ENCODE measurements at regions not wholly inside any gene's neighbourhood (a gene's known extent, or its start where the extent isn't known, plus 50 kb on each side); places are given as distances from the start of the nearest gene placed in this dataset.

DNA sequence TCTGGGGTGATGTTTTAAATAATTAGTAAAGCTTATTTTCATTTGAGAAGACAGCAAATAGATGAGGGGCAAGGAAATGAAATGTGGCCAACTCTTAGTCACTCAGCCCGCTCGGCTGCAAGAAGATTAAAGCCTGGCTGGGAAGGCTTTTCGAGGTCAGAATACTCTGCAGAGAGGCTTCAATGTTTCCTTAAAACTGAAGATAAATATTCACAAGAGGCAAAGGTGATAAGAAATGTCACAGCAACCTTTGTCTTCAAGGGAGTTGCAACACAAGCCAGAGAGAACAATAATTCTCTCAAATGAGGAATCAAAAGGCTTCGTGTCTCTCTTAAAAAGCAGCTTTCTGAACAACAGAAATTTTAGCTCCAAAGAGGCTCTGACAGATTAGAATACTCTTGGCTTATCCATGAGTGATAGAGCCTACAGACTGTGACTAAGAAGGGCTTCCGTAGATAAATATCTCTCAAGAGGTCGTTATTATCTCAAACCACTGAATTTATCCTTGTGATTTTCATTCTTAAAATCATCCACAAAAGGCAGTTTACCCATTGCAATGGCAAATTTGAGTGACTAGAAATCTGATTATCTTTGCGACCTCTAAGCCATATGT, 92.5 kb downstream of the KLF6 start:
- TF ChIP-seq, protein P1, sequence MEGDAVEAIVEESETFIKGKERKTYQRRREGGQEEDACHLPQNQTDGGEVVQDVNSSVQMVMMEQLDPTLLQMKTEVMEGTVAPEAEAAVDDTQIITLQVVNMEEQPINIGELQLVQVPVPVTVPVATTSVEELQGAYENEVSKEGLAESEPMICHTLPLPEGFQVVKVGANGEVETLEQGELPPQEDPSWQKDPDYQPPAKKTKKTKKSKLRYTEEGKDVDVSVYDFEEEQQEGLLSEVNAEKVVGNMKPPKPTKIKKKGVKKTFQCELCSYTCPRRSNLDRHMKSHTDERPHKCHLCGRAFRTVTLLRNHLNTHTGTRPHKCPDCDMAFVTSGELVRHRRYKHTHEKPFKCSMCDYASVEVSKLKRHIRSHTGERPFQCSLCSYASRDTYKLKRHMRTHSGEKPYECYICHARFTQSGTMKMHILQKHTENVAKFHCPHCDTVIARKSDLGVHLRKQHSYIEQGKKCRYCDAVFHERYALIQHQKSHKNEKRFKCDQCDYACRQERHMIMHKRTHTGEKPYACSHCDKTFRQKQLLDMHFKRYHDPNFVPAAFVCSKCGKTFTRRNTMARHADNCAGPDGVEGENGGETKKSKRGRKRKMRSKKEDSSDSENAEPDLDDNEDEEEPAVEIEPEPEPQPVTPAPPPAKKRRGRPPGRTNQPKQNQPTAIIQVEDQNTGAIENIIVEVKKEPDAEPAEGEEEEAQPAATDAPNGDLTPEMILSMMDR (IDR thresholded peaks at IDR 0.05; ENCODE audit: insufficient read depth, low read length, poor library complexity, severe bottlenecking), result no peak
- no peaks in the 10 kb centered on the region for H3K36me3 ChIP-seq (ENCODE audit: control insufficient read depth, insufficient read depth, low read length)
- H3K4me3 ChIP-seq (ENCODE audit: low read depth, low read length), result no peak overlapping the region
- no peak for DNase-seq (ENCODE audit: low read depth)
- no peaks in the 10 kb centered on the region for H3K27me3 ChIP-seq (ENCODE audit: control insufficient read depth, insufficient read depth, low read length)

DNA sequence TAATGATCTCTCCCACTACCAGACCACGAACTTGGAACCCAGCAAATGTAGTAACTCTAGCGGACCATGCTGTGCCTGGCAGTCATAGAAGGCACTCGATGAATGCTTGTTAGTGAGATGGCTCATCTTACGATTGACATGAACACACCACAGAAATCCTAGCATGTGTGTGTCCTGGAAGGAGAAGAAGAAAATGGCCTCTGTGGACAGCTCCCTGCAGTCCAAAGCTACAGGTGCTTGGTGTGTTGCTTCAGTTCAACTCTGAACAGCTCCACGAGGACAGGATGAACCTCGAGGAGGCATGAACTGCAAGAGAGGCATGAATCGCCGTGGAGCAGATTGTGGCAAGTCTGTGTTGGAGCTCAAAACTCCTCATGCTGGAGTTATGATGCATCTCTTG, 93.5 kb downstream of the KLF6 start:
- Histone ChIP-seq H3K36me3 (ENCODE audit: control insufficient read depth, insufficient read depth, low read length) (no peaks in the 10 kb centered on the region), H3K27me3 (ENCODE audit: control insufficient read depth, insufficient read depth, low read length) (no peaks in the 10 kb centered on the region), H3K4me3 (ENCODE audit: low read depth, low read length) (no peak overlapping the region)
- no peak for DNase-seq (ENCODE audit: low read depth)
- TF ChIP-seq, protein P1 (IDR thresholded peaks at IDR 0.05; ENCODE audit: insufficient read depth, low read length, poor library complexity, severe bottlenecking), result no peak

DNA sequence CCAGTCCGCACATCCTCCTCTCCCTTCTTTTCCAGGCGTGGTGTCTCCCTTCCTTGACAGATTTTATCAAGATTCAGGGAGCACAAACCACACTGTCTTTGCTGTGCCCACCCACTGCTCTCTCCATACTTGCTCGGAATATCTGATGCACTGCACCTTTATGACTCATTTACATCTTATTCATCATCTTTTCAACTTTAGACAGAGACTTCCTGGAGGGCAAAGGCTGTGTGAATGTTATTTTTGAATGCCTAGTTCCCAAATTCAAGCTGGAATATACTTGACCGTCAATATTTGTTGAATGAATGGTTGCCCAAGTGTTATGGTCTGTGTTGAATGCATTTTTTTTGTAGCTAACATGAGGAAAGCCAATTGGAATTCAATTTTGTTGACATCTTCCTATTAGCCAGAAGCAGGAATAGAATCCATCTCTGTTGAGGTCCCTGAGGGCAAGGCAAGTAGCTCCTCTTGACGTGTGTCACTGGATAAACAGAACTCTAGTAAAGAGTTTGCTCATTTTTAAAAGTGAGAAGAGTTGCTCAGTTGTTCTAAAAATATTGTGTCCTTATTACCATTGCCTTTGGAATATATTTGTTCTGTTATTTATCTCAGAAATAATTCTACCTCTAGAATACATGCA, 95.0 kb downstream of the KLF6 start:
- DNase-seq (ENCODE audit: low read depth), result no peak

GRCh38 chr10:3687510-3688081, 97.4 kb downstream of the KLF6 start:
- no peak overlapping the region for H3K4me3 ChIP-seq (ENCODE audit: low read depth, low read length)
- H3K27me3 ChIP-seq (ENCODE audit: control insufficient read depth, insufficient read depth, low read length), result no peaks in the 10 kb centered on the region
- TF ChIP-seq, protein P1 (IDR thresholded peaks at IDR 0.05; ENCODE audit: insufficient read depth, low read length, poor library complexity, severe bottlenecking), result no peak
- no peak for DNase-seq (ENCODE audit: low read depth)
- H3K36me3 ChIP-seq (ENCODE audit: control insufficient read depth, insufficient read depth, low read length), result no peaks in the 10 kb centered on the region

More for the DNA sequence above, 95.0 kb downstream of the KLF6 start:
- Histone ChIP-seq H3K4me3 (ENCODE audit: low read depth, low read length) (no peak overlapping the region), H3K27me3 (ENCODE audit: control insufficient read depth, insufficient read depth, low read length) (no peaks in the 10 kb centered on the region), H3K36me3 (ENCODE audit: control insufficient read depth, insufficient read depth, low read length) (no peaks in the 10 kb centered on the region)
- TF ChIP-seq, protein P1 (IDR thresholded peaks at IDR 0.05; ENCODE audit: insufficient read depth, low read length, poor library complexity, severe bottlenecking), result no peak

- Histone ChIP-seq H3K4me3 (ENCODE audit: low read depth, low read length) (no peak overlapping the region), H3K36me3 (ENCODE audit: control insufficient read depth, insufficient read depth, low read length) (no peaks in the 10 kb centered on the region), H3K27me3 (ENCODE audit: control insufficient read depth, insufficient read depth, low read length) (no peaks in the 10 kb centered on the region)
- TF ChIP-seq, protein P1 (IDR thresholded peaks at IDR 0.05; ENCODE audit: insufficient read depth, low read length, poor library complexity, severe bottlenecking), result no peak
- DNase-seq (ENCODE audit: low read depth), result no peak
Measured at GRCh38 chr10:3685384-3685783, 99.6 kb downstream of the KLF6 start.

Measured in kidney epithelial cell (primary cell).